ENCODE measurements at regions not wholly inside any gene's neighbourhood (a gene's known extent, or its start where the extent isn't known, plus 50 kb on each side); places are given as distances from the start of the nearest gene placed in this dataset.

DNA sequence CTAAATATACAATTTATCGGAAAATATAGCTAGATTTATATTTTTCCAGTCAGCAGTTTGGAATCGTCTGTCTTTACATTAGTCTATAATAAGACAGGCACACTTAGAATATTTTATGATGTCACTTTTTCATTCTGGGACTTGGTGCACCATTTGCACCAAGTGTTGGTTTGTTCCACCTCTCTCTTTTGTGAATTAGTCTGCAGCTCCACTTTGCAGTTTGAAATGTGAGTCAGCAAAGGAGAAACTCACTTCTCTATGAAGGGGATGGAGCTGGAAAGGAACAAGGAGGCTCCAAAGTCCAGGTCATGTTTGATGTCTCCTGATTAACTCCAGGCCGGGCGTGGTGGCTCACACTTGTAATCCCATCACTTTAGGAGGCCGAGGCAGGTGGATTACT lies 63.8 kb upstream of the RTN4 start:
- no peak for TF ChIP-seq CTCF (IDR thresholded peaks at IDR 0.05)
- no peak for TF ChIP-seq POLR2A (IDR thresholded peaks at IDR 0.05)

All from sigmoid colon (tissue), 3 donors.